Right cardiac atrium (tissue), 5 donors: ENCODE measurements at regions not wholly inside any gene's neighbourhood (a gene's known extent, or its start where the extent isn't known, plus 50 kb on each side); places are given as distances from the start of the nearest gene placed in this dataset.
"Not testable (repeated sequence)": the region's sequence is repeated elsewhere in the genome, so short reads cannot be mapped to it uniquely, and the experiment has no call there.

Experiments
- ATAC-seq, 2 donors: fragments of 200-7000 bp; cut with Tn5 transposase; one replicate each; pipeline versions ENCODE4 v1.8.0 to v1.9.1; 2020; ENCODE audit warnings: moderate library complexity in 2 of 2, mild to moderate bottlenecking in 1 of 2
- DNase-seq, 3 donors: peaks; one replicate each; pipeline ENCODE4 v3.0.0-alpha.2; 2020
- H3K27ac ChIP-seq: one replicate; pipeline ENCODE4 v1.5.1; 2013; ENCODE audit warnings: mild to moderate bottlenecking, low read length, control low read depth, moderate library complexity
- H3K27me3 ChIP-seq: one replicate; pipeline ENCODE4 v1.6.1; 2013; ENCODE audit not compliant: control insufficient read depth, insufficient read depth
- H3K4me1 ChIP-seq: one replicate; pipeline ENCODE4 v1.6.1; 2013; ENCODE audit warnings: low read length; ENCODE audit not compliant: control insufficient read depth, insufficient read depth
- H3K4me3 ChIP-seq: one replicate; pipeline ENCODE4 v1.5.1; 2013; ENCODE audit warnings: low read length, control low read depth
- H3K9me3 ChIP-seq: one replicate; pipeline ENCODE4 v1.6.1; 2013; ENCODE audit warnings: low read length; ENCODE audit not compliant: control insufficient read depth
- WGBS: extraction: QIAGEN DNeasy Blood & Tissue Kit; methylation state at CpG from one replicate; pipeline ENCODE4 v1.1.7; 2013; 5-methylcytosine and 5-hydroxymethylcytosine counted together
- intact Hi-C, 4 donors: fragments of 100-400 bp; cut with DNase I; formaldehyde crosslinking; loops; one replicate each; pipeline versions ENCODE4 v1.11.0 to v1.14.0; 2022 to 2023
- donor health status: healthy with polysubstance abuse.
- donor health status: DM: no; HTN: yes; CAD: no.
- donor health status: DM: no; HTN: no; CAD: no.
- donor health status: DM: no; HTN: yes; CAD: no; lungs with severe emphysema.
- donor health status: DM: yes; HTN: yes; CAD: no.

- DNase-seq = no peak
- intact Hi-C loops = no loop called here
- no peak overlapping the region for H3K4me3 ChIP-seq
- H3K9me3 ChIP-seq = peaks cover 20% of the 10 kb centered on the region
- no peaks in the 10 kb centered on the region for H3K27me3 ChIP-seq
- no peaks in the 10 kb centered on the region for H3K4me1 ChIP-seq
- 62% methylated on average over 2 of the region's 2 CpGs for WGBS
- H3K27ac ChIP-seq = no peak overlapping the region
- ATAC-seq = no peak
These were observed 140.4 kb downstream of the SNRPN start for GRCh38 chr15:25095179-25095578.

GRCh38 chr15:25099966-25100365 is 145.2 kb downstream of the SNRPN start:
- H3K27ac ChIP-seq, intact Hi-C loops, H3K27me3 ChIP-seq, H3K9me3 ChIP-seq, H3K4me3 ChIP-seq, ATAC-seq, DNase-seq, H3K4me1 ChIP-seq: not testable (repeated sequence)
- 82% methylated on average over 8 of the region's 8 CpGs for WGBS

- Histone ChIP-seq H3K4me3 (no peak overlapping the region), H3K27ac (no peak overlapping the region), H3K27me3 (no peaks in the 10 kb centered on the region), H3K4me1 (no peaks in the 10 kb centered on the region), H3K9me3 (peaks cover 12% of the 10 kb centered on the region)
- no peak for DNase-seq
- intact Hi-C loops = no loop called here
- ATAC-seq = no peak
- 62% methylated on average over 1 of the region's 1 CpG for WGBS
These were observed 151.4 kb downstream of the SNRPN start for GRCh38 chr15:25106209-25106608.

GRCh38 chr15:25133804-25134203 is 179.0 kb downstream of the SNRPN start:
- no peak overlapping the region for H3K4me3 ChIP-seq
- H3K27ac ChIP-seq = no peak overlapping the region
- WGBS = 47% methylated on average over 2 of the region's 2 CpGs
- H3K4me1 ChIP-seq = no peaks in the 10 kb centered on the region
- no peaks in the 10 kb centered on the region for H3K9me3 ChIP-seq
- DNase-seq (no peak), ATAC-seq (peak; percentile 14 to 24)
- intact Hi-C loops = no loop called here
- H3K27me3 ChIP-seq = no peaks in the 10 kb centered on the region

GRCh38 chr15:25134546-25134945 is 179.8 kb downstream of the SNRPN start:
- intact Hi-C loops = no loop called here
- no peak for ATAC-seq
- no peaks in the 10 kb centered on the region for H3K4me1 ChIP-seq
- H3K9me3 ChIP-seq = no peaks in the 10 kb centered on the region
- H3K4me3 ChIP-seq = no peak overlapping the region
- H3K27ac ChIP-seq = no peak overlapping the region
- H3K27me3 ChIP-seq = no peaks in the 10 kb centered on the region
- no peak for DNase-seq
- 27% methylated on average over 2 of the region's 2 CpGs for WGBS

GRCh38 chr15:25136119-25136518 is 181.3 kb downstream of the SNRPN start:
- Histone ChIP-seq H3K4me3 (no peak overlapping the region), H3K9me3 (no peaks in the 10 kb centered on the region), H3K4me1 (no peaks in the 10 kb centered on the region), H3K27ac (no peak overlapping the region), H3K27me3 (no peaks in the 10 kb centered on the region)
- no peak for DNase-seq
- intact Hi-C loops = no loop called here
- peak in 1 of 2 donors; percentile 43 for ATAC-seq
- 71% methylated on average over 3 of the region's 3 CpGs for WGBS

GRCh38 chr15:25137013-25137412 is 182.2 kb downstream of the SNRPN start:
- Histone ChIP-seq H3K4me1 (no peaks in the 10 kb centered on the region), H3K27ac (no peak overlapping the region), H3K9me3 (no peaks in the 10 kb centered on the region), H3K4me3 (no peak overlapping the region), H3K27me3 (no peaks in the 10 kb centered on the region)
- DNase-seq (no peak), ATAC-seq (no peak)
- intact Hi-C loops = no loop called here
- WGBS = 61% methylated on average over 5 of the region's 5 CpGs

GRCh38 chr15:25169318-25169717 is 214.5 kb downstream of the SNRPN start:
- intact Hi-C loops = no loop called here
- WGBS = 87% methylated on average over 15 of the region's 15 CpGs
- H3K4me1 ChIP-seq = no peaks in the 10 kb centered on the region
- H3K27me3 ChIP-seq = no peaks in the 10 kb centered on the region
- peak in 2 of 3 donors; percentile 25 to 29 for DNase-seq
- H3K9me3 ChIP-seq = peaks cover 2% of the 10 kb centered on the region
- no peak overlapping the region for H3K4me3 ChIP-seq
- no peak overlapping the region for H3K27ac ChIP-seq
- no peak for ATAC-seq

GRCh38 chr15:25170113-25170731 is 215.4 kb downstream of the SNRPN start:
- Histone ChIP-seq H3K27ac (no peak overlapping the region), H3K4me1 (no peaks in the 10 kb centered on the region), H3K27me3 (no peaks in the 10 kb centered on the region), H3K4me3 (no peak overlapping the region), H3K9me3 (peaks cover 2% of the 10 kb centered on the region)
- WGBS = 86% methylated on average over 19 of the region's 19 CpGs
- intact Hi-C loops = loop anchor here in 1 of 4 donors (2.0 kb wide), 1 partner anchor 21 kb away; no protein-coding TSS in a partner anchor
- DNase-seq (peak; percentile 4 to 45 (median 33)), ATAC-seq (peak in 1 of 2 donors; percentile 32)

- Histone ChIP-seq H3K4me3 (no peak overlapping the region), H3K27ac (no peak overlapping the region), H3K27me3 (no peaks in the 10 kb centered on the region), H3K4me1 (no peaks in the 10 kb centered on the region), H3K9me3 (peaks cover 2% of the 10 kb centered on the region)
- WGBS = 88% methylated on average over 6 of the region's 6 CpGs
- DNase-seq = peak in 2 of 3 donors; percentile 1 to 29
- intact Hi-C loops = loop anchor here in 1 of 4 donors (2.0 kb wide), 1 partner anchor 20 kb away; no protein-coding TSS in a partner anchor
- ATAC-seq = no peak
These were observed 216.0 kb downstream of the SNRPN start for GRCh38 chr15:25170781-25171110.

- H3K4me3 ChIP-seq = no peak overlapping the region
- H3K4me1 ChIP-seq = no peaks in the 10 kb centered on the region
- peaks cover 2% of the 10 kb centered on the region for H3K9me3 ChIP-seq
- intact Hi-C loops = loop anchor here in 1 of 4 donors (2.0 kb wide), 1 partner anchor 20 kb away; no protein-coding TSS in a partner anchor
- 84% methylated on average over 10 of the region's 10 CpGs for WGBS
- peak in 1 of 2 donors; percentile 20 for ATAC-seq
- no peak overlapping the region for H3K27ac ChIP-seq
- peak; percentile 4 to 47 (median 27) for DNase-seq
- no peaks in the 10 kb centered on the region for H3K27me3 ChIP-seq
These were observed 216.5 kb downstream of the SNRPN start for GRCh38 chr15:25171111-25171811.
